GM12878 (cell line): ENCODE measurements at regions not wholly inside any gene's neighbourhood (a gene's known extent, or its start where the extent isn't known, plus 50 kb on each side); places are given as distances from the start of the nearest gene placed in this dataset.

Experiments
- ATAC-seq: fragments of 200-7000 bp; cut with Tn5 transposase; 3 replicates; pipeline ENCODE4 v1.9.1; 2020; ENCODE audit warnings: mild to moderate bottlenecking, moderate library complexity
- BruUV-seq: library from RNA; stranded (reverse); fragments of 400-500 nt; replicated peaks from 2 replicates; lab custom pipeline; 2021; lab: Mats Ljungman, UMichigan
- CTCF ChIA-PET: fragments of 300-600 bp; sonication (Branson Sonifier 250); formaldehyde crosslinking; extraction: SDS; loops from one replicate; lab custom pipeline; 2021; ENCODE audit warnings: inconsistent platforms; lab: Yijun Ruan, JAX
- POLR2A ChIA-PET: fragments of 350-600 bp; formaldehyde crosslinking; extraction: SDS; loops from one replicate; lab custom pipeline; 2021; ENCODE audit warnings: inconsistent platforms; lab: Charles Lee
- RAD21 ChIA-PET: fragments of 300-600 bp; sonication (Branson Sonifier 250); formaldehyde crosslinking; loops from one replicate; lab custom pipeline; 2023; ENCODE audit warnings: antibody characterized with exemption; ENCODE audit not compliant: unreplicated experiment; lab: Charles Lee
- SMC1A ChIA-PET: fragments of 300-600 bp; sonication (Branson Sonifier 250); formaldehyde crosslinking; loops from one replicate; lab custom pipeline; 2023; ENCODE audit not compliant: unreplicated experiment, uncharacterized antibody; lab: Charles Lee
- DNase-seq: peaks from one replicate; pipeline ENCODE4 v3.0.0-alpha.2; 2011; ENCODE audit warnings: low read depth, low spot score
- FAIRE-seq: peaks from 3 replicates; lab custom pipeline; 2011; peaks lifted over from hg19 to GRCh38; lab: Jason Lieb, UNC
- H2AFZ ChIP-seq: 2 replicates; pipeline ENCODE4 v1.6.0; 2011; ENCODE audit warnings: low read depth, low read length, control low read depth; ENCODE audit not compliant: control insufficient read depth
- H3K27ac ChIP-seq: 2 replicates; pipeline ENCODE4 v1.5.1; 2011; ENCODE audit warnings: control low read depth; ENCODE audit not compliant: control insufficient read depth, insufficient read depth
- H3K27me3 ChIP-seq, 2 experiments: replicated peaks in 1 of 2; 2 replicates each; pipeline versions ENCODE4 v1.6.0 to v1.6.1; 2011; ENCODE audit warnings: low read length in 1 of 2; ENCODE audit not compliant: control insufficient read depth in 2 of 2, insufficient read depth in 2 of 2
- H3K36me3 ChIP-seq, 2 experiments: 2 replicates each; pipeline ENCODE4 v1.5.1; 2011; ENCODE audit warnings: low read length in 1 of 2; ENCODE audit not compliant: control insufficient read depth in 2 of 2, insufficient read depth in 2 of 2
- H3K4me1 ChIP-seq: 2 replicates; pipeline ENCODE4 v1.6.1; 2011; ENCODE audit warnings: mild to moderate bottlenecking, low read length, moderate library complexity, mixed read lengths; ENCODE audit not compliant: control insufficient read depth, insufficient read depth
- H3K4me2 ChIP-seq: 2 replicates; pipeline ENCODE4 v1.6.0; 2011; ENCODE audit warnings: control low read depth; ENCODE audit not compliant: control insufficient read depth, insufficient read depth
- H3K4me3 ChIP-seq: fragments of 200-600 bp; sonication (generic); 2 replicates; pipeline ENCODE4 v1.5.1; 2016
- H3K79me2 ChIP-seq: 2 replicates; pipeline ENCODE4 v1.6.0; 2011; ENCODE audit warnings: low read length; ENCODE audit not compliant: control insufficient read depth, insufficient read depth
- H3K9ac ChIP-seq: 2 replicates; pipeline ENCODE4 v1.8.0; 2011; ENCODE audit warnings: low read length, control low read depth, mixed read lengths; ENCODE audit not compliant: control insufficient read depth, insufficient read depth
- H3K9me3 ChIP-seq: replicated peaks from 3 replicates; pipeline ENCODE4 v1.5.1; 2011; ENCODE audit warnings: mild to moderate bottlenecking, low read length; ENCODE audit not compliant: control insufficient read depth, insufficient read depth
- H4K20me1 ChIP-seq: 2 replicates; pipeline ENCODE4 v1.6.0; 2011; ENCODE audit not compliant: control insufficient read depth, insufficient read depth
- CTCF ChIP-seq, 3 experiments: IDR thresholded peaks in 2 of 3; conservative IDR thresholded peaks in 1 of 3; 2 replicates each; pipeline ENCODE4 v1.5.1; 2011; ENCODE audit warnings: low read depth in 3 of 3, low read length in 3 of 3, mild to moderate bottlenecking in 3 of 3, control low read depth in 2 of 3, moderate library complexity in 2 of 3, inconsistent platforms in 1 of 3, mixed read lengths in 1 of 3; ENCODE audit not compliant: control insufficient read depth in 2 of 3, insufficient read depth in 1 of 3; ENCODE audit errors: extremely low read depth in 1 of 3
- IKZF1 ChIP-seq: fragments of 450-650 bp; conservative IDR thresholded peaks from 2 replicates; pipeline ENCODE4 v1.6.1; 2017; ENCODE audit warnings: antibody characterized with exemption, mild to moderate bottlenecking
- IRF3 ChIP-seq: fragments of 450-650 bp; IDR thresholded peaks from 2 replicates; pipeline ENCODE4 v1.6.1; 2014; ENCODE audit warnings: mild to moderate bottlenecking
- PAX8 ChIP-seq: fragments of 450-650 bp; IDR thresholded peaks from 2 replicates; pipeline ENCODE4 v1.6.1; 2017; ENCODE audit warnings: mild to moderate bottlenecking, moderate library complexity
- POU2F2 ChIP-seq: IDR thresholded peaks from 3 replicates; pipeline ENCODE4 v1.6.1; 2011; ENCODE audit warnings: low read depth, mild to moderate bottlenecking, low read length, borderline replicate concordance
- RELA ChIP-seq: fragments of 450-650 bp; IDR thresholded peaks from 2 replicates; pipeline ENCODE4 v1.8.0; 2014; ENCODE audit warnings: borderline replicate concordance; ENCODE audit not compliant: partially characterized antibody
- RUNX3 ChIP-seq: IDR thresholded peaks from 2 replicates; pipeline ENCODE4 v1.6.1; 2012; ENCODE audit warnings: low read length, inconsistent platforms
- SMC3 ChIP-seq: IDR thresholded peaks from 2 replicates; pipeline ENCODE4 v1.6.1; 2011; ENCODE audit warnings: low read length, improper control_type of control experiment, borderline replicate concordance
- TCF3 ChIP-seq: IDR thresholded peaks from 2 replicates; pipeline ENCODE4 v1.6.1; 2012; ENCODE audit warnings: low read depth, mild to moderate bottlenecking, low read length, borderline replicate concordance; ENCODE audit not compliant: insufficient read depth
- YBX1 ChIP-seq: fragments of 450-650 bp; IDR thresholded peaks from 2 replicates; pipeline ENCODE4 v1.6.1; 2016; ENCODE audit warnings: antibody characterized with exemption
- whole genome bisulfite sequencing: methylation state at CpG from one replicate; pipeline ENCODE4 v1.1.6; 2016; ENCODE audit warnings: low lambda C conversion rate; ENCODE audit not compliant: insufficient replicate concordance, insufficient coverage; ENCODE audit errors: missing lambda C conversion rate; 5-methylcytosine and 5-hydroxymethylcytosine counted together
- in situ Hi-C: fragments of 300-500 bp; cut with MboI; formaldehyde crosslinking; loops from 9 replicates; pipeline ENCODE4 v1.14.3; 2018; ENCODE audit warnings: mixed read lengths
- intact Hi-C: fragments of 100-400 bp; cut with micrococcal nuclease; formaldehyde crosslinking; loops from one replicate; pipeline ENCODE4 v1.14.2; 2022; ENCODE audit not compliant: unreplicated experiment

GRCh38 chr13:34469196-34469986 lies 472.7 kb upstream of the NBEA start:
- TF ChIP-seq RUNX3: no peak
- TF ChIP-seq TCF3: no peak
- TF ChIP-seq SMC3: no peak
- no peak for TF ChIP-seq IKZF1
- no peak for TF ChIP-seq RELA
- no peak for TF ChIP-seq POU2F2
- TF ChIP-seq CTCF (IDR thresholded peaks at IDR 0.05 in 2 of 3, conservative IDR thresholded peaks at IDR 0.05 in 1 of 3; ENCODE audit: control insufficient read depth in 2 of 3, extremely low read depth in 1 of 3, insufficient read depth in 1 of 3, low read depth in 3 of 3, low read length in 3 of 3): no peak
- no peak for TF ChIP-seq IRF3
- no peak for TF ChIP-seq YBX1
- no peak for TF ChIP-seq PAX8
- TF ChIP-seq, all 136 proteins: peak for 0
- BruUV-seq: no TSS peak
- DNase-seq: no peak
- FAIRE-seq: no peak
- ChIA-PET RAD21 (no interaction called here), POLR2A (no interaction called here), SMC1A (no interaction called here), CTCF (interaction anchor here (0.9 kb wide), 1 partner anchor 88 kb away, joined by 4 read pairs; no protein-coding TSS in a partner anchor)
- no peak overlapping the region for H3K27ac ChIP-seq
- no peaks in the 10 kb centered on the region for H3K36me3 ChIP-seq
- intact Hi-C loops (no loop called here), in situ Hi-C loops (no loop called here)
- WGBS: 28% methylated on average over 3 of the region's 3 CpGs
- H2AFZ ChIP-seq: no peak overlapping the region
- H3K79me2 ChIP-seq: no peaks in the 10 kb centered on the region
- no peaks in the 10 kb centered on the region for H4K20me1 ChIP-seq
- no peaks in the 10 kb centered on the region for H3K27me3 ChIP-seq
- H3K9ac ChIP-seq: no peak overlapping the region
- H3K4me3 ChIP-seq: no peak overlapping the region
- ATAC-seq: no peak
- no peaks in the 10 kb centered on the region for H3K4me1 ChIP-seq
- H3K9me3 ChIP-seq: no peaks in the 10 kb centered on the region
- no peak overlapping the region for H3K4me2 ChIP-seq
